B cell (primary cell): ENCODE measurements at regions not wholly inside any gene's neighbourhood (a gene's known extent, or its start where the extent isn't known, plus 50 kb on each side); places are given as distances from the start of the nearest gene placed in this dataset.

Experiments used
- CTCF ChIP-seq: fragments of 200-600 bp; IDR thresholded peaks from one replicate; pipeline ENCODE4 v1.8.0; 2022; ENCODE audit warnings: antibody characterized with exemption, mild to moderate bottlenecking
- EZH2 ChIP-seq: IDR thresholded peaks from 2 replicates; pipeline ENCODE4 v1.6.1; 2012; ENCODE audit warnings: borderline replicate concordance, low read depth, mild to moderate bottlenecking, moderate library complexity, low read length; ENCODE audit not compliant: insufficient read depth, poor library complexity, severe bottlenecking

- TF ChIP-seq CTCF (no peak), EZH2 (no peak)
Measured at GRCh38 chr4:17370818-17371217, 141.1 kb downstream of the QDPR start.
